GM19035 (cell line): ENCODE measurements at regions not wholly inside any gene's neighbourhood (a gene's known extent, or its start where the extent isn't known, plus 50 kb on each side); places are given as distances from the start of the nearest gene placed in this dataset.
"Not testable (repeated sequence)": the region's sequence is repeated elsewhere in the genome, so short reads cannot be mapped to it uniquely, and the experiment has no call there.

ENCODE experiments used
- ATAC-seq: cut with Tn5 transposase; IDR thresholded peaks from one replicate; pipeline ENCODE4 v1.9.1; 2021; ENCODE audit not compliant: unreplicated experiment

- ATAC-seq, result no peak
Observed at GRCh38 chr20:29319725-29320124, 1937.7 kb upstream of the DEFB115 start.

DNA sequence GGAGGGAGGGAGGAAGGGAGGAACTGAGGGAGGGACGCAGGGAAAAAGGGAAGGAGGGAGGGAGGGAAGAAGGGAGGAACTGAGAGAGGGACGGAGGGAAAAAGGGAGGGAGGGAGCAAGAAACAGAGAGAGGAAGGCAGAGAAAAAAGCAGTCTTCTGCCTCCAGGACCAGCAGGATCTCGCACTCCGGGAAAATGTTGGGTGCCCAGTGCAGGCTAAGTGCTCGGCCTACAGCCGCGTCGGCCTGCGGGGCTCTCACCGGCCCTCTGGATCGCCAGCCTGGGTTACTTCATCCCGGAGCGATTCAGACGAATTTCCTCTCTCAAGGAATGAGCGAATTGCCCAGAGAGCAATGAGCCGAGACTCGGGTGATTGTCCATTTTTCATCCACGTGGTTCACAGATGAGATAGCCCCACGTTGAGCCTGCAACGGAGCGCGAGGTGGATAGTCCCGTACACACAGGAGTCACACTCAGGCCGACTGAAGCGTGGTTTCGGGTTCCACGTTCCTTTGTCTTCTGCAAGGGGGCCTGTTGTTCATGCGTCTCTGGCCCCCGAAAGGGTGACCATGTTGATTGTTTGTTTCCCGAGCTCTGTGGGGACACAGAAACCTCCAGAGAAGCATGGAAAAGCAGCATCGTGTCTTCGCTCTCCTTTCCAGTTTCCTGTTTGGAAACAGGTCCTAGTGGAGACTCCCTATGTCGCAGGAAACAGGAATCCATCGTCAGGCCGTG lies 1937.1 kb upstream of the DEFB115 start:
- ATAC-seq, result not testable (repeated sequence)

- ATAC-seq, result not testable (repeated sequence)
Observed at GRCh38 chr20:29323631-29324515, 1933.6 kb upstream of the DEFB115 start.

DNA sequence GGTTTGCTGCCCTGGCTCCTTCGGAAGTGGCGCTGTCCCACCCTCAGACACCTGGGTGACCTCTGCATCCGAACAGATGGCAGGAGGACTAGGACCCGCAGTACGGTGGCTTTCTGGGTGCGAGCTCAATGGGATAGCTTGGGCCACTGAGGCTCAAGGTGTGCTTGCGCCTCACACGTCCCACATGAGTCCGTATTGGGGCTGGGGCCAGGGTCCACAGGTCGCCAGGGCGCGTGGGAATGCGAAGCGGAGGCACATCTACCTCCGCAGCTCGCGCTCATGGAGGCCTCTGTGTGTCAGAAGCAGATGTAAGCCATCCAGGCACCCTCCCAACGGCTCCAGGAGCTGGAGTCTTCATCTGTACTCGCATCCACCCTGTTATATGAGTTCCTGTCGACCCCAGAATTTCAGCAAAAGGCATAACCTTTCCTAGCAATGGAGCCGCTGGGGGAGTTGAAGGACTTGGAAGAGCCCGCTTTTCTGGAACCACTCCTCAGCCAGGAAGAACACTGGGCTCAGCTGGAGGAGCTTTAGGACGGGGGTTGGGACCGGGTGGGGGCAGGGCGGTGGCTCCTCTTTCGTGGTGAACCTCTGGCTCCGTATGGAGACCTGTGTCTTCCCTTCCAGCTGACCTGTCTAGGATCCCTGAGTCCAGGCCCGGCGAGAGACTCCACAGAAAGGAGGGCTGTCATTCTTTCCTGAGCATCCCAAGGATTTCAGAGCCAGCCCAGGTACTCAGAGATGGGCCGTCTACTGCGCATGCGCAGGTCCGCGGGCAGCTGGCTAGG lies 1932.8 kb upstream of the DEFB115 start:
- not testable (repeated sequence) for ATAC-seq

- ATAC-seq, result no peak
Observed at GRCh38 chr20:29325304-29325640, 1932.2 kb upstream of the DEFB115 start.

DNA sequence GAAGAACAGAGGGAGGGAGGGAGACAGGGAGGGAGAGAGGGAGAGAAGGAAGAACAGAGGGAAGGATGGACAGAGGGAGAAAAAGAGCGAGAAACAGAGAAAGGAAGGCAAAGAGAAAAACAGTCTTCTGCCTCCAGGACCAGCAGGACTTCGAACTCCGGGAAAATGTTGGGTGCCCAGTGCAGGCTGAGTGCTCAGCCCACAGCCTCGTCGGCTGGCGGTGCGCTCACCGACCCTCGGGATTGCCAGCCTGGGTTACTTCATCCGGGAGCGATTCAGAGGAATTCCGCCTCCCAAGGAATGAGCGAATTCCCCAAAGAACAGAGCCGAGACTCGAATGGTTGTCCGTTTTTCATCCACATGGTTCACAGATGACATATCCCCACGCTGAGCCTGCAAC lies 1931.7 kb upstream of the DEFB115 start:
- ATAC-seq, result not testable (repeated sequence)

DNA sequence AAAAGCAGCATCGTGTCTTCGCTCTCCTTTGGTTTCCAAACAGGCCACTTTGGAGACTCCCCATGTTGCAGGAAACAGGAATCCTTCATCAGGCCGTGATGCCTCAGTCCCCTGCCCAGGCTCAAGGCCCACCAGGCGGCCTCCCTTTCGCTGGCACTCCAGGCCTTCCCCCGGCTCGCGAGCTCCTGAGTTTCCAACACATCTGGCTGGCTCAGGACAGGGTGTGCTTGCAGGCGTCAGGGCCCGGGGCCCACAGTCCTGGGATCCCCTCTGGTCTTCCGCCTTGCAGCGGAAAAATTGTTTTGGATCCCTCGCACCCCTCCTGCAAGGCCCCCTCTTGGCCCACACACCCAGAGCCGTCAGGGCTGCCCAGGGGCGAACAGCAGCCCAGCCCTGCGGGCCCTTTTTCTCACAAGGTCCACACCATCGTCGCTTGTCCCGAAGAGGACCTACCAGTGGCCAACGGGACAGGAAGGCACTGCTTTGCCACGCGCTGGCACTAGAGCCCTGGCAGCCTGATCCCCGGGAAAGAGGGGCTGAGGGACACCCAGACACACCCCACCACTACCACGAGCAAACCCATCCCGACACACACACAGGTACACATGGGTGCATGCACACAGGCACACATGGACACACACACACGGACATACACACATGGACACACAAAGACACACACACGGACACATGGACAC lies 1930.9 kb upstream of the DEFB115 start:
- ATAC-seq, result no peak

DNA sequence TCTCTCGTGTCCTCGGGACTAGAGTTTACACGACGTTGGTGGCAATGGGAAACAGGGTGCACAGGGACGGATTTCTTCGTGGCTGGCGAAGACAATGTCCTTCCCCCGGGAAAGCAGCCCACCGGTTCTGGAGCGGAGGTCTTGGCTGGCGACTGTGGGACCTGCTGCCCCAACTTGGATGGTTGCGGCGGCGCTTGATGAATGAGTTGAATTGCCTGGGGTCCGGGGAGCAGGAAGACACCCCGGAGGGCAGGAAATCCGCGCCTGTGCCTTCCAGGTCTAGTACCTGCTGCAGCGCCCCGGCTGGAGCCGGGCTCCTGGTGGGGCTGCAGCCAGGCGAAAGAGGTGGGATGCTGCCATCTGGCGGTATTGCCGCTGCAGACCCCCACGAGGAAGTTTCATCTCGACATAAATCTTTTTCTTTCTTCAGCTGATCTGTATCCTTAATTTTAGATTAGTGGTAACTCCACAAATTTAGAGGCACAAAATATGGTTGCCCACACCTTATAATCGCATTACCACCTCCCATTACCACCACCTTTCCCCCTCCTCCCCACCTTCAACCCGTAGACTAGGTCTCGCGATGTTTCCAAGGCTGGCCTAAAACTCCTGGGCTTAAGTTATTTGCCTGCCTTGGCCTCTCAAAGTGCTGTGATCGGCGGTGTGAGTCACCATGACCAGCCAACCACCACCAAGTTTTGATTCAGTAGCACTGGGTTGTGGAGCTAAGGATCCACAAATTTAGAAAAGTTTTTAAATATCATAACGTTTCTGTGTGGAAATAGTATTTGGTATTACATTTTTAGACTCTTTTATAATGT lies 1929.7 kb upstream of the DEFB115 start:
- not testable (repeated sequence) for ATAC-seq

DNA sequence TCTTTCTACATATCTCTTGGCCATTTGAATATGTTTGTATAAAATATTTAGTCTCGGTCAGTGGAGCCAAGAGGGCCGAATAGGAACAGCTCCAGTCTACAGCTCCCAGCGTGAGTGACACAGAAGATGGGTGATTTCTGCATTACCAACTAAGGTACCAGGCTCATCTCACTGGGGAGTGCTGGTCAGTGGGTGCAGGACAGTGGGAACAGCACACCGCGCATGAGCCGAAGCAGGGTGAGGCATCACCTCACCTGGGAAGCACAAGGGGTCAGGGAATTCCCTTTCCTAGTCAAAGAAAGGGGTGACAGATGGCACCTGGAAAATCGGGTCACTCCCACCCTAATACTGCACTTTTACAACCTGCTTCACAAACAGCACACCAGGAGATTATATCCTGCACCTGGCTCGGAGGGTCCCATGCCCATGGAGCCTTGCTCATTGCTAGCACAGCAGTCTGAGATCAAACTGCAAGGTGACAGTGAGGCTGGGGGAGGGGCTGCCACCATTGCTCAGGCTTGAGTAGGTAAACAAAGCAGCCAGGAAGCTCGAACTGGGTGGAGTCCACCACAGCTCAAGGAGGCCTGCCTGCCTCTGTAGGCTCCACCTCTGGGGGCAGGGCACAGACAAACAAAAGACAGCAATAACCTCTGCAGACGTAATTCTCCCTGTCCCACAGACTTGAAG lies 1926.9 kb upstream of the DEFB115 start:
- ATAC-seq, result not testable (repeated sequence)

- no peak for ATAC-seq
Observed at GRCh38 chr20:29349836-29350235, 1907.6 kb upstream of the DEFB115 start.

GRCh38 chr20:29375937-29376336 lies 1881.5 kb upstream of the DEFB115 start:
- not testable (repeated sequence) for ATAC-seq

DNA sequence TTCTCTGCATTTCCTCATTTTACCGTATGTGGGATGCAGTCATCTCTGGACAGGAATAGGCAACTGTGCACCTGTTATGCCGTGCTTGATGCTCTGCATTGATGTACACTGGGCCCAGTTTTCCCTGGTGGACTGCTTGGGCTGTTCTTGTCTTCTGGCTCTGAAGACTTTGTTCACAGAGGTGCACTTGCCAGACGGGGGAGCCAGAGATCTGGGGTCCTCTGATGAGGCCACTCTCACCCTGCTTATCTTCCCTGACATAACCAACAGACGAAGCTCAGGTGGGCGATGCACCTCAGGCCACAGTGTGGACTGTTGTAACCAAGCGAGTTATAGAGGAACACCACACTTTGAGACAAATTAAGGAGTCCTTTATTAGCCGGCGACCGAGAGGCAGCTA lies 1864.6 kb upstream of the DEFB115 start:
- not testable (repeated sequence) for ATAC-seq

- no peak for ATAC-seq
Observed at GRCh38 chr20:29408034-29408695, 1849.3 kb upstream of the DEFB115 start.

DNA sequence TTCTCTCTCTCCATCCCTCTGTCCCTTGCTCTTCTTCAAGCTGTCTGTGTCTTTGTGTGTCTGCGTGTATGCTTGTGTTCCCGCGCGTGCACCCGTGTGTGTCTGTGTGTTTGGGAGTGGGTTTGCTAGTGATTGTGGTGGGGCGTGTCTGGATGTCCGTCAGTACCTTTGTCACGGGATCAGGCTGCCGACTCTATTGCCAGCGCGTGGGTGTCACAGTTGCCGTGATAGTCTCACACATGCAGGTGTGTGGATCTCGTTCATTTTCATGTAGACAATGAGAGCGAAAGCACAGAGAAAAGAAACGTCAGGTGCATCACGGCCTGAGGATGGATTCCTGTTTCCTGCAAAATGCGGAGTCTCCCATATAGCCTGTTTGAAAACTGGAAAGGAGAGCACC lies 1848.8 kb upstream of the DEFB115 start:
- not testable (repeated sequence) for ATAC-seq

GRCh38 chr20:29409160-29409689 lies 1848.2 kb upstream of the DEFB115 start:
- ATAC-seq, result not testable (repeated sequence)

GRCh38 chr20:29409833-29410805 lies 1847.3 kb upstream of the DEFB115 start:
- ATAC-seq, result no peak

DNA sequence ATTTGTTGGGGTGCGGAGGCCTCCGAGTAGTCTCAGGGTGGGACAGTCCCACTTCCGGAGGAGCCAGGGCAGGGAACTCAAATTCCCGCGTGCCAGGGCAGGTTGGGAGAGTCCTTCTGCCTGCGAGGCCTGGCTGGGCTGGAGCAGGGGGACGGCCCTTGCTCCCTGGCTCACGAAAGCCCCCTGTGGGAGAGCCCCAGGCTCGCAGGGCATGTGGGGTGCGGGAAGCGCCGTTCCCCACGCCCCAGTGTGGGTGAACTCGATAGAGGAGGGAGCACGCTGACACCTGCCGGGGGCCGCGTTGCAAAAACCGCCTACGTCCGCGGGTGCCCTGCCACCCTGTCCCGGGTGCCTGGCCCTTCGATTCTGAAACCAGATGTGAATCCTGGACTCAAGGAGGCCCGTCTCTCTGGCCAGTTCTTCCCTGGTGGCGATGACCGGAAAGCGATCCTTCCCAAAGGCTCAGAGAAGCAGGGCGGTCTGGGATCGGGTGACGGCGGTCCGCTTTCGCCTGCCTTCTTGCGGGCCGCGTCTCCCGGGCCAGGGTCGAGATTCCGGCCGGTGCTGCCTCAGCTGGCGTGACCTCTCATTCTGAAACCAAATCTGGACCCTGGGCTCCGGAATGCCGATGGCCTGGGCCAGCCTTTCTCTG lies 1846.5 kb upstream of the DEFB115 start:
- ATAC-seq, result no peak
